ENCODE measurements at regions not wholly inside any gene's neighbourhood (a gene's known extent, or its start where the extent isn't known, plus 50 kb on each side); places are given as distances from the start of the nearest gene placed in this dataset.
"Not testable (repeated sequence)": the region's sequence is repeated elsewhere in the genome, so short reads cannot be mapped to it uniquely, and the experiment has no call there.

DNA sequence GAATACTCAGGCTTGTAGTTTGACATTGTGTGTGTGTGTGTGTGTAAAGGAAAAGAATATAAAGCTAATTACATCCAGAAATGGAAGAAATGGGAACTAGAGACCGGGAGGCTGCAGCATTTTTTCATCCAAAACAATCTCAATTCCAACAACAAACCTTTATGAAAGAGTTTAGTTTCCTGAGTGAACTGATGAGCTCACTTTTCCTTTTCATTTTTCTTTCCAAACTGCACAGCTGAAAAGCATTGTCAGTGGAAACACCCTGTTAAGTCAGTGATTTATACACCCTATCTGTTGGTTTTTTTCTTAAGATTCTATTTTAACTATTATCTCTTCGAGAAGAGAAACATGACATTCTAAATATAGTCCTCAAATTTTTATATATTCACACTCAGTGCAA is 130.9 kb downstream of the RFPL4B start:
- intact Hi-C loops (cut with DNase I), result no loop called here
- Histone ChIP-seq H3K27me3 (no peaks in the 10 kb centered on the region), H3K27ac (no peak overlapping the region), H3K4me3 (no peak overlapping the region), H3K4me1 (no peaks in the 10 kb centered on the region), H3K9me3 (no peaks in the 10 kb centered on the region), H3K36me3 (no peaks in the 10 kb centered on the region)
- DNase-seq, result no peak
- ATAC-seq, result no peak
- WGBS, 2 donors, result 20 to 23% methylated on average over 2 of the region's 2 CpGs
- TF ChIP-seq, protein P1, sequence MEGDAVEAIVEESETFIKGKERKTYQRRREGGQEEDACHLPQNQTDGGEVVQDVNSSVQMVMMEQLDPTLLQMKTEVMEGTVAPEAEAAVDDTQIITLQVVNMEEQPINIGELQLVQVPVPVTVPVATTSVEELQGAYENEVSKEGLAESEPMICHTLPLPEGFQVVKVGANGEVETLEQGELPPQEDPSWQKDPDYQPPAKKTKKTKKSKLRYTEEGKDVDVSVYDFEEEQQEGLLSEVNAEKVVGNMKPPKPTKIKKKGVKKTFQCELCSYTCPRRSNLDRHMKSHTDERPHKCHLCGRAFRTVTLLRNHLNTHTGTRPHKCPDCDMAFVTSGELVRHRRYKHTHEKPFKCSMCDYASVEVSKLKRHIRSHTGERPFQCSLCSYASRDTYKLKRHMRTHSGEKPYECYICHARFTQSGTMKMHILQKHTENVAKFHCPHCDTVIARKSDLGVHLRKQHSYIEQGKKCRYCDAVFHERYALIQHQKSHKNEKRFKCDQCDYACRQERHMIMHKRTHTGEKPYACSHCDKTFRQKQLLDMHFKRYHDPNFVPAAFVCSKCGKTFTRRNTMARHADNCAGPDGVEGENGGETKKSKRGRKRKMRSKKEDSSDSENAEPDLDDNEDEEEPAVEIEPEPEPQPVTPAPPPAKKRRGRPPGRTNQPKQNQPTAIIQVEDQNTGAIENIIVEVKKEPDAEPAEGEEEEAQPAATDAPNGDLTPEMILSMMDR (IDR thresholded peaks at IDR 0.05), result no peak

DNA sequence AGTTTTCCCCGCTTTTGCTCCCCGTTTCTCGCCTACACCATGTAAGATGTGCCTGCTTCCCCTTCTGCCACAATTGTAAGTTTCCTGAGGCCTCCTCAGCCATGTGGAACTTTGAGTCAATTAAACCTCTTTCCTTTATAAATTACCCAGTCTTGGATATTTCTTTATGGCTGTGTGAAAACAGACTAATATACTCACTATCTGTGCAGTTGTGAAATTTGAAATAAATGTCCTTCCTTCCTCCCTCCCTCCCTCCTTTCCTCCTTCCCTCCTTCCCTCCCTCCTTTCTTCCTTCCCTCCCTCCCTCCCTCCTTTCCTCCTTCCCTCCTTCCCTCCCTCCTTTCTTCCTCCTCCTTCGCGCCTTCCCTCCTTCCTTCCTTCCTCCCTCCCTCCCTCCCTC is 132.8 kb downstream of the RFPL4B start:
- H3K27me3 ChIP-seq; H3K4me3 ChIP-seq; H3K4me1 ChIP-seq; ATAC-seq; intact Hi-C loops (cut with DNase I); H3K9me3 ChIP-seq; DNase-seq; H3K36me3 ChIP-seq; H3K27ac ChIP-seq: not testable (repeated sequence)
- WGBS, 2 donors, result 88 to 91% methylated on average over 5 of the region's 5 CpGs

DNA sequence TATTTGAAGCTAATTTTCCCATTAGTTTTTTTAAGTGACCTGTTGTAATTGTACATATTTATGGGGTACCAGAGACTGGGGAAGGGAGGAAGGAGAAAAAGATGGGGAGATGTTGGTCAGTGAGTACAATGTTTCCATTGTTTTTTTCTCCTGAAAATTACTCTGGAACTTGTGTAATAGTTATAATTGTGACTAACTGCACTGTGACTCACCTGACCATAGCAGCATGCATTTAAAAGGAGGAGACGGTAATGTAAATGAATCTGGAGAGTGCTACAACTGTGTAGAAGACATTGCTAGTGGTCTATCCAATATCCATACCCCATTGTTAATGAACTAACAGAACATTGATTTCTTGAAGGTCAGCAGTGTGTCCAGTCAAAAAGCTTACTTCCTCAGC is 133.4 kb downstream of the RFPL4B start:
- DNase-seq (no peak), ATAC-seq (no peak)
- Histone ChIP-seq H3K4me1 (peaks cover 0 to 3% (median 0%) of the 10 kb centered on the region in 9 donors), H3K4me3 (no peak overlapping the region), H3K27ac (no peak overlapping the region), H3K36me3 (no peaks in the 10 kb centered on the region), H3K27me3 (no peaks in the 10 kb centered on the region), H3K9me3 (no peaks in the 10 kb centered on the region)
- TF ChIP-seq, protein P1 (IDR thresholded peaks at IDR 0.05), result no peak
- 95% methylated on average over 1 of the region's 1 CpG for WGBS, 2 donors
- intact Hi-C loops (cut with DNase I), result no loop called here

DNA sequence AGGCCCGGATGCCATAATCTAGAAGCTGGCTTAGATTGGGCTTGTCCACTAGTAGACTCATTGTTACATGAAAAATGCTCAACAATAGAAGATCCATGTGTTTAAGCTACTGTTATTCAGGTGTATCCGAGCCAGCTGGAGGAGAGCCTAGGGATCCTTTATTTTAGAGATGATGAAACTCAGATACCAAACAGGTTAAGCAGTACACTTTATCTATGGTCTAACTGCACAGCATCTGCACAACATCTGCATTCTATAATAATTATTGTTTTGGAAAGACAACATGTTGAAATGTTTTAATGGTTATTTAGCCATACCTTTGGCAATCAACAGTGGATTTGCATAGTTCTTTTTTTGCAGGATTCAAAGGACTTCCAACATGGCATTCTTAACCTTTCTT is 134.1 kb downstream of the RFPL4B start:
- Histone ChIP-seq H3K4me3 (no peak overlapping the region), H3K36me3 (no peaks in the 10 kb centered on the region), H3K27me3 (no peaks in the 10 kb centered on the region), H3K27ac (no peak overlapping the region), H3K4me1 (peaks cover 0 to 9% (median 0%) of the 10 kb centered on the region in 9 donors), H3K9me3 (no peaks in the 10 kb centered on the region)
- ATAC-seq (no peak), DNase-seq (no peak)
- WGBS, 2 donors, result 73 to 96% methylated on average over 2 of the region's 2 CpGs
- TF ChIP-seq, protein P1 (IDR thresholded peaks at IDR 0.05), result no peak
- intact Hi-C loops (cut with DNase I), result no loop called here

DNA sequence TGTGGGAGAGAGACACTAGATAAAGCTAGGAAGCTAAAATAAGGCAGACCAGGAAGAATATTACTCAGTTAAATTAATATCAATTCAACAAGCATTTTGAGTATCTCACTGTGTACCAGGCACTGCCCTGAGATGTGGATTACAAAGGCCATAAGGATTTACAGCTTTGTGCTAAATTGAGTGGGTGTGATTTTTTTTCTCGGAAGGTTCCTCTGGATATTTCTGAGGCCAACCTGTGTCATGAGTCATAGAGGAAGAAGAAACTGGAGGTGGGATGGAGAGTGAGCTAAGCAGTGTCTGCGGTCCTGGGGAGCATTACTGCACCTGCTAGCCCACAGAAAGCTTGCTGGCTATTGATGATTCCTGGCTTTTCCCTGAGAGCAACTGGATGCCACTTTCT is 135.2 kb downstream of the RFPL4B start:
- intact Hi-C loops (cut with DNase I), result no loop called here
- DNase-seq (no peak), ATAC-seq (no peak)
- Histone ChIP-seq H3K27ac (no peak overlapping the region), H3K4me3 (no peak overlapping the region), H3K4me1 (peaks cover 0 to 15% (median 0%) of the 10 kb centered on the region in 9 donors), H3K27me3 (no peaks in the 10 kb centered on the region), H3K9me3 (no peaks in the 10 kb centered on the region), H3K36me3 (no peaks in the 10 kb centered on the region)
- TF ChIP-seq, protein P1 (IDR thresholded peaks at IDR 0.05), result no peak
- WGBS, 2 donors, result 85 to 94% methylated on average over 2 of the region's 2 CpGs
